CD4-positive, alpha-beta T cell treated with Interferon alpha-2 for 1 hour (primary cell): ENCODE measurements at regions not wholly inside any gene's neighbourhood (a gene's known extent, or its start where the extent isn't known, plus 50 kb on each side); places are given as distances from the start of the nearest gene placed in this dataset.
"Not testable (repeated sequence)": the region's sequence is repeated elsewhere in the genome, so short reads cannot be mapped to it uniquely, and the experiment has no call there.

Experiments
- DNase-seq, 2 donors: peaks; one replicate each; pipeline ENCODE4 v3.0.0-alpha.2; 2020 to 2022

DNA sequence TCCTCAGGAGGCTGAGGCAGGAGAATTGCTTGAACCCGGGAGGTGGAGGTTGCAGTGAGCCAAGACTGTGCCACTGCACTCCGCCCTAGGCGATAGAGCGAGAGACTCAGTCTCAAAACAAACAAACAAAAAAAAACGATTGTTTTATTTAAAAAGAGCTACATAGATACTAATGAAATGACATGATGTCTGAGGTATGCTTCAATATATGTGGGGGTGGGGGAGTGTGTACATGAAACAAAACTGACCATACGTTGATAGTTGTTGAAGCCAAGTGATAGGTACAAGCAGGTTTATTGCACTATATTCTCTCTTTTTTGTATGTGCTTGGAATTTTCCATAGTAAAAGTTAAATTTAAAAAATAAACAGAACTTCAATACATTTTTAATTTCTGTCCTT lies 240.1 kb downstream of the TFAP2A start:
- no peak for DNase-seq

DNA sequence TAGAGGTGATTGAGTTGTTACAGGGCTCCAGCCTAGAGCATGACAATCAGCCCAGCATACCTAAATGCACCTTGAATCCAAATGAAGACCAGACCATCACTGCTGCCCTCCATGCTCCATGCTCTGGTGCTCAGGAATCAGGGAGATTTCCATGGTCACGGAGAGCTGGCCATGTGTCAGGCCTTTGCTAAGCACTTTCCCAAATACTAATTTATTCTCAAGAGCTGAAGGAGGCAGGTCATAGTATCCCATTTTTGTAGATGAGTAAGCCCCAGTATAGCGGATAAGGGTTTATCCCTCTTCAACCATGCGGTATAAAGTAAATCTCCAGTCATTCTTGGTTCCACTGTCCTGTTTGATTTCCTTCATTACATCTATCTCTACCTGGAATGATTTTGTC lies 240.8 kb downstream of the TFAP2A start:
- no peak for DNase-seq

DNA sequence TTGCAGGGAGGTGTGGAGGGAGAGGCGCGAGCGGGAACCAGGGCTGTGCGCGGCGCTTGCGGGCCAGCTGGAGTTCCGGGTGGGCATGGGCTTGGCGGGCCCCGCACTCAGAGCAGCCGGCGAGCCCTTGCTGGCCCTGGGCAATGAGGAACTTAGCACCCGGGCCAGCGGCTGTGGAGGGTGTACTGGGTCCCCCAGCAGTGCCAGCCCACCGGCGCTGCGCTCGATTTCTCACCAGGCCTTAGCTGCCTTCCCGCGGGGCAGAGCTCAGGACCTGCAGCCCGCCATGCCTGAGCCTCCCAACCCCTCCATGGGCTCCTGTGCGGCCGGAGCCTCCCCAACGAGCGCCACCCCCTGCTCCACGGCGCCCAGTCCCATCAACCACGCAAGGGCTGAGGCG lies 243.2 kb downstream of the TFAP2A start:
- not testable (repeated sequence) for DNase-seq

DNA sequence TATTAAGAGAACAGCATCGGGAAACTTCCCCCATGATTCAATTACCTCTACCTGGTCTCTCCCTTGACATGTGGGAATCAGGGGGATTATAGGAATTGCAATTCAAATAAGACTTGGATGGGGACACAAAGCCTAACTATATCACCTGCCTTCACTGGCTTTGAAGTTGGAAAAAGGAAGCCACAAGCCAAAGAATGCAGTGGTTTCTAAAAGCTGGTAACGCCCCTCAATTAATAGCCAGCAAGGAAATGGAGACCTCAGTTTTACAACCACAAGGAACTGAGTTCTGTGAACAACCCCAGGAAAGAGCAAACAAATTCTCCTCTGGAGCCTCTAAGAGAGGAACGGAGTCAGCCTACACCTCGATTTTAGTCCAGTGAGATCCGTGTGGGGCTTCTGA lies 244.1 kb downstream of the TFAP2A start:
- DNase-seq: no peak

DNA sequence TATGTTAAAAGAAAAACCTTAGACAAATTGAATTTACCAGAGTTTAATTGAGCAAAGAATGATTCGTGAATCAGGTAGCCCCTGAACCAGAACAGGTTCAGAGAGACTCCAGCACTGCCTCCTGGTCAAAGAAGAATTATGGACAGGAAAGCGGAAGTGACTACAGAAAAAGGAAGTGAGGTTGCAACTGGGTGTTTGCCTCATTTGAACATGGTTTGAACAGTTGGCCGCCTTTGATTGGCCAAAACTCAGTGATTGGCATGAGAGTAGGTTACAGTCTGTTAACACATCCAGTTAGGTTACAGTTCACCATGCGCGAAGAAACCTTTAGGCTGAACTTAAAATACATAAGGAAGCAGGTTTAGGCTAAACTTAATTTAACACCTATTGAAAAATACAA lies 248.8 kb downstream of the TFAP2A start:
- no peak for DNase-seq

DNA sequence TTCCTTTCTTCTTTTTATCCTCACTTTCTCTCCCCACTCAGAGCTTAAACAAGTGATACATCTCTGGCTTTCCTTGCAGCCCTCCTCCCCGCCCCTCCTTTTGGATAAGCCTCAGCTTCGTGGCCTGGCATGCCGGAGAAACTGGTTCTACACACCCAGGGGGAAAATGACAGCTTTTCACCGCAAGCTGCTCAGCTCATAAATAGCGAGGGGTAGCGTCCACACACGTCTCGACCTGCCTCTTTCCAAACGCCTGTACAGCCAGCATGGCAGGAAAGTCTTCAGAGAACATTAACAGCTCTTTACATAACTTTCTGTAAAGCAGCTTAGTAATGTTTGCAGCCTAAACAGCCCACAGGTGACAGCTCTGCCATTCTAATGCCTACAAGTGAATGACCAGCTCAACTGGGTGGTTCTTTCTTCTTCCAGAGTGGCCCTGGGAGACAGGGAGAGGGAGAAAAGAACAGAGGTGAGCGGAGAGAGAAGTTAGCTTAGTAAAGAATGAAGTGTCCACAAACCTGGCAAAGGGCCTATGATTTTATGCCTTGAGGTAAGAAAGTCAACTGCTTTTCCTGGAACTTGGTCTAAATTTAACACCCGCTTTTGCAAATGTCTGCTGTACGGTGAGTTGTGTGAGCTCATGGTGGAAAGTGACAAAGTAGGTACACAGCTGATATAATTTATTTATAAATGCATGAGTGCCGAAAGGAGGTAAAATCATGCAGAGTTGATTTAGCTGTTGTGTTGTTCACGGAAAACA lies 251.5 kb downstream of the TFAP2A start:
- DNase-seq: no peak

DNA sequence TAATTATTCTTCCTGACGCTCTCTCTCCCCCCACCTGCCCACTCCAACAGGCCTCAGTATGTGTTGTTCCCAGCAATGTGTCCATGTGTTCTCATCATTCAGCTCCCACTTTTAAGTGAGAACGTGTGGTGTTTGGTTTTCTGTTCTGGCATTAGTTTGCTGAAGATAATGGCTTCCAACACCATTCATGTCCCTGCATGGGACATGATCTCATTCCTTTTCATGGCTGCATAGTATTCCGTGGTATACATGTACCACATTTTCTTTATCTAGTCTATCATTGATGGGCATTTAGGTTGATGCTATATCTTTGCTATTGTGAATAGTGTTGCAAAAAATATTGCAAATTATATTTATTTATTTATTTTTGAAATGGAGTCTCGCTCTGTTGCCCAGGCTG lies 258.0 kb downstream of the TFAP2A start:
- DNase-seq: no peak

DNA sequence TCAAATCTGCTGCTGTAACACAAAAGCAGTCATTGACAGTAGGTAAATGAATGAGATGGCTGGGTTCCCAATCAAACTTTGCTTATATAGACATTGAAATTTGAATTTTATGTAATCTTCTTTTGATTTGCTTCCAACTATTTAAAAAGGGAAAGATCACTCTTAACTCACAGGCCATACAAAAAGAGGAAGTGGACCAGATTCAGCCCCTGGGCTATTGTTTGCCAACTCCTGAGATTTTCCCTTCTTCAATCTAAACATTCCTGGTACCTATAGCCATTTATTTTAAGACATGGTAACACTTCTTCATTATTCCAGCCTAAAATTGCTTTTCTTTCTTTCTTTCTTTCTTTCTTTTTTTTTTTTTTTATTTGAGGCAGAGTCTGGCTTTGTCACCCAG lies 260.6 kb downstream of the TFAP2A start:
- DNase-seq: no peak

DNA sequence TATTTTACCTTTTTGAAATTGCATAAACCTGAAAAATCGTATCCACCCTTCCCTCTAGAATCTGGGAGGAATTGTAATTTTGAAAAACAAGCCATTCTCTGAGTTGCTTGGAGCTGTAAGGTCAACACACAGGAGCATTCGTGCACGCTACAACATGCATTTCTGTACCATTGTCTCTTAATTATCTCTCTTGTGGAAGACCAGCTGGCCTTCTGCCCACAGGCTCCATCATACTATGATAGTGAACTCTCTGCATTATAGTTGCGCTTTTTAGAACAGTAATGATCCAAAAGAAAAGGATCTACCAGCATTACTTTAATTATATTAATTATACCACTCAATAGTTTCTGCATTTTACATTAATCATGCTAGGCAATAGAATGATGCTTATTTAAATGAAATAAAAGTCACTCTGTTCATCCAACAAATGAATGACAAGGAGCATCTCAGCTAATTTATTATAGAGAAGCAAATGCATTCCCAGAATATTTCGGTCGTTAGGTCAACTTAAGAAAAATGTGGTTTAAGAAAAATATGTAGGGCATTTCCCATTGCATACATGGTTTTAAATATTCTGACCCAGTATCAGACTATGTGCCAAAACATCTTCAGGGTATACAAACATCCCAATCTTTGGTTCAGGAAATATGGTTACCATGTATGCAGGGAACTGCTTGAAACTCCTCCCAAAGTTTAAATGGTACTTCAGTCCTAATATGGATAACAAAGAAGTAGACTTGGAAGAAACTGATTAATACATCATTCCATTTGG lies 263.5 kb downstream of the TFAP2A start:
- DNase-seq: no peak

DNA sequence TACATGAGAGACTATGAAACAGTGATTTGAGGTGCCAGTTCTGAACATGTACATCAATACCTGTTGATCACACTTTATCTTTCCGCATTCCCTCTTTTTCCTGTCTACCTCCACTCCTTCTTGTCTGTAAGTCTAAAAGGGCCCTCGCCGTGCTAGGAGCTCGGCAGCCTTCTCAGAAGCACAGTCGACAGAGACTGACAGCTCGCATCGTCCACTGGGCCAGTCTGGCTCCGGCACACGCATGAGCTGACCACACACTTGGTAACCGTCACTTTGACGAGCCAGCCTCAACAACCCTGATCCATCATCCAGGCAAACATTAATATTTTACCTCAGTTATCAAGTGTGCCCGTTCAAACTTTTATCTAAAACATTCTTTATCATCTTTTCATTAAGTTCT lies 265.3 kb downstream of the TFAP2A start:
- no peak for DNase-seq

DNA sequence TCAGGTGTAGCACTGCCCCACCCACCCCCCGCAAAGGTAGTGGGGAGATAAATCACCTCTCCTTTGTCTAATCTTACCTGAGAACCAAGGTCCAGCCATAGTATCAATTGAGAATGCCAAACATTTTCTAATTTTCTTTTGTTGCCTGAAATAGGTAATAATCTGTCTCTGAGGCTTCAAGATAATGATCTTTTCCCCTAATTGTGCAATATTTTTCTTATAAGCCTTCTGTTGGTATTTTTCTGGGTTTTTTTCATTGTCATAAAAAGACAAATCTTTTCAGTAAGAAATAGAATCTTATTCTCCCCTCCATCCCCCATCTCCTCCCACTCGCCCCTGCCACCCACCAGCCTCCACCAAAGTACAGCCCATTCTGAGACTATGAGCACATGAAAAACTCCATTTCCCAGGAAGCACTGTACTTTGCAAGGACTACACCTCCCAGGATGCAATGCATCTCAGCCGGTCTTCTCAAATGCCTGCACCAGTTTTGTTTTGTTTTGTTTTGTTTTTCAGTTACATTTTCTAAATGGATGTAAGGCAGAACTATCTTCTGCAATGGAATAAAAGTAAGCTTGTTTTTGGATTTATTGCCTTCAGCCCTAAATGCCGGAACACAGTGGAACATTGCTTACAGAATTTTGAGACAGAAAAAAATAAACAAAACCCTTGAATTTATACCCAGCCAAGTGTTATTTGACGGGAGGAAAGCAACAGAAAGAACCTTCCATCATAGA lies 268.0 kb downstream of the TFAP2A start:
- DNase-seq: peak in 1 of 2 donors; percentile 36

DNA sequence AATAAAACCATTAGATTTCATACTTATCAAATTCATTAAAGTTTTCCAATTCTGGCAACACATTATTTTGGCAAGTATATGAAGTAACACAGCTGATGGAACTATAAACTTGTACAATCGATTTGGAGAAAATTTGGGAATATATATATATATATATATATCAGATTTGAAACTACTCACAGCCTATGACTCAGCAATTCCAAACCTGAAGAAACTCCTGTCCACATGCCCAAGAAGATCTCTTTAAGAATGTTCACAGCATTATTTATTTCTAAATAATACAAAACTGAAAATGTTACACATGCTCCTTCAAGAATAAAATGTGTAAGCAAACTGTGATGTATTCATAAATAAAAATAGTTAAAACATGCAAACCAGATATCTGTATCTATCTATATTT lies 270.1 kb downstream of the TFAP2A start:
- no peak for DNase-seq

DNA sequence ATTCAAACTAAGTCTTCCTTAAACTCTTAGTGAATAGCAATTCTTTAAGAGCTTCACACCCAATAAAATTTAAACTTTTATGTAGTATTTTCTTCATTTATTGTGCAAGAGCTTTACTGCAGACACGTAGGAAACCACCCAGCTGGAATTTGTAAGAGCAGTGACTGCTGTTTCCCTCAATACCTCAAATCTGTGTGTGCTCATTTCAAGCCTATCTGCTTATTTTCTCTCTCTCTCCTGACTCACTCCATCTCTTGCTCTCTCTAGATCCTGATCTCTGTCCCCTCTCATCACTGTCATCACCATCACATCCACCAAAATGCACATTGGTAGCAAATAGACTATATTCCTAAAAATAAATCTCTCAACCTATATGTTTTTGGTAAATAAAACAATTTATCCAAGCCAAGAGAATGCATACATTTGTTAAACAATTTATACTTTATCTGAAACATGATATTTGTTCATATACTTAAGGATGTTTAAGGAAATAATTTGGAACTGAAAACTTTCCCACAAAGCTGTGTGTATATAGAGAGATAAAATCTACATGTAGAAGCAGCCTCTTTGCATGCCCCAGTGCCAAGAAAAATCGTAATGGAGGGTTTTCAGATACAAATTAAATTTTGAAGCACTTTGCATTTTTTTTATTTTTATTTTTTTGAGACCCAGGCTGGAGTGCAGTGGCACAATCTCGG lies 273.0 kb downstream of the TFAP2A start:
- DNase-seq: no peak

DNA sequence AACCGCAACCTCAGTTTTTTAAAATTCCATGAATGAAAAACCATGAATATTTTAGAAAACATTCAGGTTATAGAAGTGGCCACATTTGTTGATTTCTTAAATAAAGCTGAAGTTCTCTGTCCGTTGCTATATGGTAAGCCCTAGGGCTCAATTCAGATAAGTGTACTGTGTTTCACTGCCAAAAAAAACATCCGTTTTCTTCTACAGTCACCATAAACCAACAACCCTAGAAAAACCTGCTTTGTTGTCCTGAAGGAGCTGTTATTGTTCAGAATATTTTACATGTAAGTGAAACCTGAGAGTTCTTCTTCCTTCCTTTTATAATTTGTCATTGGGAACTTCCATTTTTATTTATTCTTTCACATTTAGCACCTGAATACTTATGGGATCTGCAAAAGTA lies 274.1 kb downstream of the TFAP2A start:
- no peak for DNase-seq

DNA sequence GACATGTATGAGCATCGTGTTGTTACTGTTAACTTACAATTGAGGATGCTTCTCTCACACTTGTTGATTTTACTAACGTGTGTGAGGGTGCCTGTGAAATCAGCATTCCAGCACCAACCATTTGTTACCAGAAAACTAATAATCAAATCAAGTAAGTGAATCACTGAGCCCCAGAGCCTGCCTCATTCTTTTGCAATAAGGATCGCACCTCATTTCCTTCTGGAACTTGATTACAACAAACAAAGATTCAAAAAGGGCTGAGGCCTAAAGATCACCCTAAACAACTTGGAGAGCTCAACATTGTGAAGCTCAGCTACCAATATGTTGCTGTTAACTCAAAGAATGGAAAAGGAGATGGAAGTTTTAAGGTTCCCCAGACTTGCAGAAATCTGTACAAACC lies 274.7 kb downstream of the TFAP2A start:
- DNase-seq: no peak

DNA sequence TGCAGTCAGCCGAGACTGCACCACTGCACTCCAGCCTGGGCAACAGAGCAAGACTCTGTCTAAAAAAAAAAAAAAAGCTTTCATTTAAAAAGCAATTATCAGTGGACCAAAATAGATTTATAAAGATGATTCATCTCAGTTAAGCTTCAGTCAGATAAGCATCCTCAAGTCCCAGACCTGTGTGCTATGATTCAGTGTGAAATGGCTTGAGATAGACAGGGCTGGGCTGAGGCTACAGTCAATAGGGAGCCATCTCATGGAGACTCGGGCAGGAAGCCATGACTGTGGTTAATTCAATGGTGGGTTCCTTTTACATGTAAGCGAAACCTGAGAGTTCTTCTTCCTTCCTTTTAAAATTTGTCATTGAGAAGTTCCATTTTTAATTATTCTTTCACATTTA lies 276.0 kb downstream of the TFAP2A start:
- no peak for DNase-seq

DNA sequence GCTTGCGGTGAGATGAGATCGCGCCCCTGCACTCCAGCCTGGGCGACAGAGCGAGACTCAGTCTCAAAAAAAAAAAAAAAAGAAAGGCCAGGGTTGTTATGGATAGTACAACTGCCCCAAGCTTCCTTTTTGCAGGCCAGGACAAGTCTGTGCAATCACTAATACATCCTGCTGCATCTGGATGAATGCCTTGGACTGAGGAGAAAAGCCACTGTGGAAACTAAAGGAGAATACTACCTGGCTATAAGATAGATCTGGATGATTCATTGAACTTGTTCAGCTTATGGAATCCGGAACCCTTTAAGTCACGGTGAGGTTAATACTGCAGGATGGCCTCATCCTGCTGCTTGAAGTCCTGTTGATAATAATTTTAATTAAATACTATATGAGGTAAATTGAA lies 278.2 kb downstream of the TFAP2A start:
- DNase-seq: no peak

DNA sequence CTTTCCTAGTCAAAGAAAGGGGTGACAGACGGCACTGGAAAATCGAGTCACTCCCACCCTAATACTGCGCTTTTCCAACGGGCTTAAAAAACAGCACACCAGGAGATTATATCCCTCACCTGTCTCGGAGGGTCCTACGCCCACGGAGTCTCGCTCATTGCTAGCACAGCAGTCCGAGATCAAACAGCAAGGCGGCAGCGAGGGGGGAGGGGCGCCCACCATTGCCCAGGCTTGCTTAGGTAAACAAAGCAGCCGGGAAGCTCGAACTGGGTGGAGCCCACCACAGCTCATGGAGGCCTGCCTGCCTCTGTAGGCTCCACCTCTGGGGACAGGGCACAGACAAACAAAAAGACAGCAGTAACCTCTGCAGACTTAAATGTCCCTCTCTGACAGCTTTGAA lies 280.7 kb downstream of the TFAP2A start:
- DNase-seq: not testable (repeated sequence)

DNA sequence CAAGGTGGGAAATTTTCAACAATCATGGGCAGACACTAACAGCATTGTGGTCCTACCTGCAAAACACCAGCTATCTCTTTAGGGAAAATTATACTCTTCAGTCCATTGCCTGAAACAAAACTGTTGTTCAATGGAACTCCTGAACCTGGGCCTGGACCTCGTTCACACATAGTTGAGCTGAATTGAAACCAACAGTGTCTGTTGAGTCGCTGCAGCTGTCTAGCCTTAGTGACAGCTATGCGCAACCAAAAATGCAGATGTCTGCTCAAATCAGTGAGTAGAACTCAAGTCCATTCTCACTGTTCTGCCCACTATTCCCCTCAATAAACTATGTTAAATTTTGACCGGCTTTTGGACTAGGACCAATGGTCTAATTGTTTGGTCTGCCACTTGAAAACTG lies 286.2 kb downstream of the TFAP2A start:
- no peak for DNase-seq

DNA sequence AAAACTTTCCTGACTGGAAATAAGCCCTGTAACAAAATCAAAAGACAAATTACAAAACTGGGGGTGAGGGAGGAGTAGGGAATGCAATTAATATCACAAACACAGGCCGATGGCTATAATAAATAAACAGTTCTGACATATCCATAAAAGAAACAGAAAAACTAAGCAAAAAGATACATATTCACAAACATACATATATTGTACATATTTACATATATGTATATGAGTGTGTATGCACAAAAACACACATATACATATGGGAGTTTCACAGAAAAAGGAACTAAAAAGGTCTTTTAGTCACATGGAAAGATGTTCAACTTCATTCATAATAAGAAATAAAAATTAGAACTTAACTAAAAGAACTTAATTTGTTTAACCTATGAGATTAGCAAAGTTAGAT lies 292.7 kb downstream of the TFAP2A start:
- DNase-seq: no peak

DNA sequence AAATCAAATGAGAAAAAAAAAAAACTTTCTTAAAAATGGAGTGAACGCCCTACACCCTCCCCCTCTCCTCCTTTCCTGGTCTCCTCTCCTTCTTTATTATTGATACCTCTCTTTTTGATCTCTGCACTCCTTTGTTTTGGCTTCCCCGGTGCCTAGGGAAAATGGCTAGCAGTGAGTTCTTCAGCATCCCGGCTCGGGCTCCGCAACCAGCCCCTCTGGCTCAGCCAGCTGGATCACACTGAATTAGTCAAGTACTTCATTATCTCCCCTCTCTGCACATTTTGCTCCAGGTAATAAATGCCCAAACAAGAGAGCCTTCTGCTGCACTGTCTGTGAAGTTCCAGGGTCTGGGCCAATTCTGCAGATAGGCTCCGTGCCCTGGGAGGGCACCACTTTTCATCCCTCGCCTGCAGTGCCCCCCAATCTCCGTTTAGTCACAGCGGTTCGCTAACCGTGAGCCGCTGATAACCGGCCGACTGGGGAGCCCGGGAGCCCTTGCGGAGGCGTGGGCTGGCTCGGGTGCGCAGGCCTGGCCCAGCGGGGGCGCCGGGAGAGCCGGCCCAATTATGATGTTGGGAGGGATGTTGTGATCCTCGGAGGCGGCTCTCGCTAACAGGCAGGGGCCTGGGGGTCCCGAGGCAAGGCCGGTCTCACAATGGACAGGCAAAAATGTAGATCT lies 301.9 kb downstream of the TFAP2A start:
- DNase-seq: no peak

DNA sequence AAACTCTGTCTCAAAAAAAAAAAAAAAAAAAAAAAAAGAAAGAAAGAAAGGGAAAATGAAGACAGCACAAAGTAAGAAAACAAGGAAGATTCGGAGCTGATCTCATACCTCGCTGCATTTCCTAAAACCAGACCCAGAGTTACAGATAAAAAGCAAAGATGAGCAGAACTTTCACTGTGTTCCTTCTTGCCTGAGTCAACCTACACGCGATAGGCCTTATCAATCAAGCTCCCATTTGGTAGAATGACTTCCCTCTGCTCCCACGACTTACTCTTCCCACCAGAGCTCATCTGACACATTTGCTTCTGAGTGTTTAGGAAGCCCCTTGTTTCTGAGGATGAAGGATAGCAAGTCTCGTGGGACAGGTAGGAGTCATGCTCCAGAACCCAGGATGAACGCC lies 302.9 kb downstream of the TFAP2A start:
- no peak for DNase-seq
